ENCODE measurements at regions not wholly inside any gene's neighbourhood (a gene's known extent, or its start where the extent isn't known, plus 50 kb on each side); places are given as distances from the start of the nearest gene placed in this dataset.

DNA sequence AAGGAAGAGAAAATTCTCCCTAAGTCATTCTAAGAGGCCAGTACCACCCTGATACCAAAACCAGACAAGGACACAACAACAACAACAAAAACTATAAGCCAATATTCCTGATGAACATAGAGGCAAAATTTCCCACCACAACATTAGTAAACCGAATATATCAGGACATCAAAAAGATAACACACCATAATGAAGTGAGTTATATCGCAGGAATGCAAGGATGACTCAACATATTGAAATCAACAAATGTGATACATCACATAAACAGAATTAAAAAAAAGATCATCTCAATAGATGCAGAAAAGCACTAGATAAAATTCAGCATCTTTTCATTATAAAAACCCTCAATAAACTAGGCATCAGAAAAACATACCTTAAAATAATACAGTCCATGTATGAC, 1844.4 kb upstream of the PCDH10 start:
- no peak for DNase-seq (ENCODE audit: low spot score)
- Mint-ChIP-seq H3K27me3 (ENCODE audit: low read depth) (peaks cover 4% of the 10 kb centered on the region), H3K4me3 (ENCODE audit: unreplicated experiment) (no peak overlapping the region), H3K36me3 (ENCODE audit: low read depth) (no peaks in the 10 kb centered on the region), H3K4me1 (ENCODE audit: low read depth) (no peaks in the 10 kb centered on the region), H3K27ac (ENCODE audit: unreplicated experiment) (no peak overlapping the region), H3K9me3 (ENCODE audit: low read depth) (peaks cover 14% of the 10 kb centered on the region)
- TF ChIP-seq, protein P1, sequence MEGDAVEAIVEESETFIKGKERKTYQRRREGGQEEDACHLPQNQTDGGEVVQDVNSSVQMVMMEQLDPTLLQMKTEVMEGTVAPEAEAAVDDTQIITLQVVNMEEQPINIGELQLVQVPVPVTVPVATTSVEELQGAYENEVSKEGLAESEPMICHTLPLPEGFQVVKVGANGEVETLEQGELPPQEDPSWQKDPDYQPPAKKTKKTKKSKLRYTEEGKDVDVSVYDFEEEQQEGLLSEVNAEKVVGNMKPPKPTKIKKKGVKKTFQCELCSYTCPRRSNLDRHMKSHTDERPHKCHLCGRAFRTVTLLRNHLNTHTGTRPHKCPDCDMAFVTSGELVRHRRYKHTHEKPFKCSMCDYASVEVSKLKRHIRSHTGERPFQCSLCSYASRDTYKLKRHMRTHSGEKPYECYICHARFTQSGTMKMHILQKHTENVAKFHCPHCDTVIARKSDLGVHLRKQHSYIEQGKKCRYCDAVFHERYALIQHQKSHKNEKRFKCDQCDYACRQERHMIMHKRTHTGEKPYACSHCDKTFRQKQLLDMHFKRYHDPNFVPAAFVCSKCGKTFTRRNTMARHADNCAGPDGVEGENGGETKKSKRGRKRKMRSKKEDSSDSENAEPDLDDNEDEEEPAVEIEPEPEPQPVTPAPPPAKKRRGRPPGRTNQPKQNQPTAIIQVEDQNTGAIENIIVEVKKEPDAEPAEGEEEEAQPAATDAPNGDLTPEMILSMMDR (IDR thresholded peaks at IDR 0.05), result no peak

DNA sequence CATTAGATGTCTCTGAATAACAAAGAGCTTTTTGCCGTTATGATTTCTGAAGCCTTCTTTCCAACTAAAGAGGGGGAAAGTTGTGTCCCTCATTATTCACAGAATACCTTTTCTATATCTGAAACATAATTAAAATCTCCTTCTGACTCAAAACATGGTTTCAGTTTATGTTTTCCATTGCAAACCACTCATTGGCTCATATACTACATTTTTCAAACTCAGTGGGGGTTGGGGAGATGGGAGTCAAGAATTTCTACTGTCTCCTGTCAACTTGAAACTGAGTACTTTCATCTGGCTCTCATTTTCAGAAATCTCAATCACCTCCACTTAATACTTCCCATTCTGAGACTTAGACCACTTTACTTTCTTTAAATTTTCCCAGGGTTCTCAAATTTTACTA, 1839.5 kb upstream of the PCDH10 start:
- Mint-ChIP-seq H3K27ac (ENCODE audit: unreplicated experiment) (no peak overlapping the region), H3K36me3 (ENCODE audit: low read depth) (no peaks in the 10 kb centered on the region), H3K4me1 (ENCODE audit: low read depth) (no peaks in the 10 kb centered on the region), H3K4me3 (ENCODE audit: unreplicated experiment) (no peak overlapping the region), H3K9me3 (ENCODE audit: low read depth) (peaks cover 2% of the 10 kb centered on the region), H3K27me3 (ENCODE audit: low read depth) (no peaks in the 10 kb centered on the region)
- DNase-seq (ENCODE audit: low spot score), result no peak
- TF ChIP-seq, protein P1 (IDR thresholded peaks at IDR 0.05), result no peak

DNA sequence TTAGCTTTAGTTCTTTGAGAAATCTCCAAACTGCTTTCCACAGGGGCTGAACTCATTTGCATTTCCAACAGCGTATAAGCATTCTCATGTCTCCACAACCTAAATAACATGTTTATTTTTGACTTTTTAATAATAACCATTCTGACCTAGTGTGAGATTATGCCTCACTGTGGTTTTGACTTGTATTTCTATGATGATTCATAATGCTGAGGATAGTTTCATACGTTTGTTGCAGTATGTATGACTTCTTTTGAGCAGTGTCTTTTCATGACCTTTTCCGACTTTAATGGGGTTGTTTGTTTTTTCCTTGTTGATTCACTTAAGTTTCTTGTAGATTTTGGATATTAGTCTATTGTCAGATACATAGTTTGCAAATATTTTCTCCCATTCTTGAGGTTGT, 1833.0 kb upstream of the PCDH10 start:
- Mint-ChIP-seq H3K9me3 (ENCODE audit: low read depth) (no peaks in the 10 kb centered on the region), H3K4me3 (ENCODE audit: unreplicated experiment) (no peak overlapping the region), H3K36me3 (ENCODE audit: low read depth) (no peaks in the 10 kb centered on the region), H3K27me3 (ENCODE audit: low read depth) (no peaks in the 10 kb centered on the region), H3K27ac (ENCODE audit: unreplicated experiment) (no peak overlapping the region), H3K4me1 (ENCODE audit: low read depth) (no peaks in the 10 kb centered on the region)
- TF ChIP-seq, protein P1 (IDR thresholded peaks at IDR 0.05), result no peak
- no peak for DNase-seq (ENCODE audit: low spot score)

DNA sequence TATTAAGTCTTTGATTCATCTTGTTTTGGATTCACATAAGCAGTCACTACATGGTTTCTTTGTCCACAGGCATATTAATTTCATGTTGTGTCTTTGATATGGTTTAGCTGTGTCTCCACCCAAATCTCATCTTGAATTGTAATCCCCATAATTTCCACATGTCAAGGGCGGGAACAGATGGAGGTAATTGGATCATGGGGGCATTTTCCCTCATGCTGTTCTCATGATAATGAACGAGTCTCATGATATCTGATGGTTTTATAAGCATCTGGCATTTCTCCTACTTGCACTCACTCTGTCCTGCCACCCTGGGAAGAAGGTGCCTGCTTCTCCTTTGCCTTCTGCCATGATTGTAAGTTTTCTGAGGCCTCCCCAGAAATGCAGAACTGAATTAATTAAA, 1811.2 kb upstream of the PCDH10 start:
- Mint-ChIP-seq H3K9me3 (ENCODE audit: low read depth) (no peaks in the 10 kb centered on the region), H3K27ac (ENCODE audit: unreplicated experiment) (no peak overlapping the region), H3K36me3 (ENCODE audit: low read depth) (no peaks in the 10 kb centered on the region), H3K4me1 (ENCODE audit: low read depth) (peaks cover 7% of the 10 kb centered on the region), H3K4me3 (ENCODE audit: unreplicated experiment) (no peak overlapping the region), H3K27me3 (ENCODE audit: low read depth) (no peaks in the 10 kb centered on the region)
- TF ChIP-seq, protein P1 (IDR thresholded peaks at IDR 0.05), result no peak
- no peak for DNase-seq (ENCODE audit: low spot score)

DNA sequence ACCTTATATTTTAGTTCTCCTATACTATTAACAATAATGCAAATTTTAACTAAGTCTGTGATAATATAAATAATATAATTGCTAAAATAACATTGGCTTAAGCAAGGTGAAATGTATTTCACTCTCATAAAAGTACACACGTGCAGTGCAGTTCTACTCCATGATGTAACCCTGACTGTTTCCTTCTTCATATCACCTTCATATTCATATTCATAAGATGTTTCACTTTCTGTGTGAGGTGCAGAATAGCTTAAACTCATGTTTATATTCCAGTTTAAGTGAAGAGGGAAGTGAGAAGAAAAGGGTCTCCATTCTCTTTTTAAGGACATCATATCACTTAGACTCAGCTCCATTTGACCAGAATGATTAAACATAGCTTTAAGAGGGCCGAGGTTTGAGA, 1810.0 kb upstream of the PCDH10 start:
- TF ChIP-seq, protein P1 (IDR thresholded peaks at IDR 0.05), result no peak
- Mint-ChIP-seq H3K9me3 (ENCODE audit: low read depth) (no peaks in the 10 kb centered on the region), H3K4me3 (ENCODE audit: unreplicated experiment) (no peak overlapping the region), H3K4me1 (ENCODE audit: low read depth) (peaks cover 7% of the 10 kb centered on the region), H3K36me3 (ENCODE audit: low read depth) (no peaks in the 10 kb centered on the region), H3K27ac (ENCODE audit: unreplicated experiment) (no peak overlapping the region), H3K27me3 (ENCODE audit: low read depth) (no peaks in the 10 kb centered on the region)
- DNase-seq (ENCODE audit: low spot score), result no peak

Data from chondrocyte (in vitro differentiated cells).